Epithelial cell of proximal tubule (primary cell): ENCODE measurements at regions not wholly inside any gene's neighbourhood (a gene's known extent, or its start where the extent isn't known, plus 50 kb on each side); places are given as distances from the start of the nearest gene placed in this dataset.

Experiments
- DNase-seq: peaks from one replicate; pipeline ENCODE4 v3.0.0-alpha.2; 2011; ENCODE audit warnings: low read depth
- H3K4me3 ChIP-seq: 2 replicates; pipeline ENCODE4 v1.5.1; 2011; ENCODE audit warnings: low read depth, mild to moderate bottlenecking, low read length
- CTCF ChIP-seq: conservative IDR thresholded peaks from 2 replicates; pipeline ENCODE4 v1.5.1; 2012; ENCODE audit warnings: low read depth, mild to moderate bottlenecking, low read length

- no peak for DNase-seq
- H3K4me3 ChIP-seq: no peak overlapping the region
- TF ChIP-seq CTCF: no peak
These were observed 168.6 kb downstream of the PMP22 start for GRCh38 chr17:15096511-15096910.

- no peak for TF ChIP-seq CTCF
- DNase-seq: no peak
- no peak overlapping the region for H3K4me3 ChIP-seq
These were observed 169.2 kb downstream of the PMP22 start for GRCh38 chr17:15095935-15096334.

- no peak for DNase-seq
- TF ChIP-seq CTCF: no peak
- H3K4me3 ChIP-seq: no peak overlapping the region
These were observed 172.4 kb downstream of the PMP22 start for GRCh38 chr17:15092762-15093161.

GRCh38 chr17:15092261-15092660, 172.9 kb downstream of the PMP22 start:
- no peak for DNase-seq
- no peak for TF ChIP-seq CTCF
- H3K4me3 ChIP-seq: no peak overlapping the region

GRCh38 chr17:15091825-15092224, 173.3 kb downstream of the PMP22 start:
- TF ChIP-seq CTCF: peak; percentile 25
- no peak for DNase-seq

GRCh38 chr17:15090533-15090932, 174.6 kb downstream of the PMP22 start:
- no peak overlapping the region for H3K4me3 ChIP-seq
- no peak for DNase-seq
- TF ChIP-seq CTCF: no peak

More at GRCh38 chr17:15091825-15092224, 173.3 kb downstream of the PMP22 start:
- no peak overlapping the region for H3K4me3 ChIP-seq

- no peak for TF ChIP-seq CTCF
- H3K4me3 ChIP-seq: no peak overlapping the region
- no peak for DNase-seq
These were observed 177.2 kb downstream of the PMP22 start for GRCh38 chr17:15087946-15088345.
